ENCODE measurements at regions not wholly inside any gene's neighbourhood (a gene's known extent, or its start where the extent isn't known, plus 50 kb on each side); places are given as distances from the start of the nearest gene placed in this dataset.

- Histone ChIP-seq H3K36me3 (replicated peaks in 1 of 2) (no peaks in the 10 kb centered on the region), H3K4me1 (replicated peaks in 1 of 2) (no peaks in the 10 kb centered on the region), H3K27me3 (no peaks in the 10 kb centered on the region), H3K4me3 (no peak overlapping the region), H3K27ac (no peak overlapping the region), H3K9me3 (replicated peaks in 1 of 3) (no peaks in the 10 kb centered on the region)
- TF ChIP-seq POLR2A (IDR thresholded peaks at IDR 0.05) (no peak), CTCF (IDR thresholded peaks at IDR 0.05) (no peak)
- DNase-seq = no peak
- WGBS, 4 donors = 61 to 72% (median 64%) methylated on average over 2 of the region's 2 CpGs
- intact Hi-C loops (cut with DNase I) = no loop called here
Observed at GRCh38 chr2:377414-377813, 89.5 kb upstream of the ALKAL2 start.

- intact Hi-C loops (cut with DNase I) = no loop called here
- TF ChIP-seq POLR2A (IDR thresholded peaks at IDR 0.05) (no peak), CTCF (IDR thresholded peaks at IDR 0.05) (no peak)
- H3K27ac ChIP-seq = peak overlapping the region in 2 of 5 donors; percentile 38 to 58
- H3K4me1 ChIP-seq (replicated peaks in 1 of 2) = no peaks in the 10 kb centered on the region
- no peaks in the 10 kb centered on the region for H3K36me3 ChIP-seq (replicated peaks in 1 of 2)
- H3K27me3 ChIP-seq = no peaks in the 10 kb centered on the region
- DNase-seq = no peak
- no peak overlapping the region for H3K4me3 ChIP-seq
- no peaks in the 10 kb centered on the region for H3K9me3 ChIP-seq (replicated peaks in 1 of 3)
- WGBS, 4 donors = 48 to 57% (median 53%) methylated on average over 3 of the region's 3 CpGs
Observed at GRCh38 chr2:375956-376307, 88.0 kb upstream of the ALKAL2 start.

- WGBS, 4 donors = 44 to 65% (median 47%) methylated on average over 9 of the region's 9 CpGs
- no peak for DNase-seq
- Histone ChIP-seq H3K27me3 (no peaks in the 10 kb centered on the region), H3K27ac (peak overlapping the region in 2 of 5 donors; percentile 38 to 58), H3K36me3 (replicated peaks in 1 of 2) (no peaks in the 10 kb centered on the region), H3K4me1 (replicated peaks in 1 of 2) (no peaks in the 10 kb centered on the region), H3K4me3 (no peak overlapping the region), H3K9me3 (replicated peaks in 1 of 3) (no peaks in the 10 kb centered on the region)
- intact Hi-C loops (cut with DNase I) = no loop called here
- TF ChIP-seq POLR2A (IDR thresholded peaks at IDR 0.05) (no peak), CTCF (IDR thresholded peaks at IDR 0.05) (no peak)
Observed at GRCh38 chr2:375270-375955, 87.5 kb upstream of the ALKAL2 start.

GRCh38 chr2:368386-368785 is 80.5 kb upstream of the ALKAL2 start:
- Histone ChIP-seq H3K27me3 (no peaks in the 10 kb centered on the region), H3K9me3 (replicated peaks in 1 of 3) (no peaks in the 10 kb centered on the region), H3K36me3 (replicated peaks in 1 of 2) (no peaks in the 10 kb centered on the region), H3K27ac (no peak overlapping the region), H3K4me1 (replicated peaks in 1 of 2) (no peaks in the 10 kb centered on the region), H3K4me3 (no peak overlapping the region)
- TF ChIP-seq POLR2A (IDR thresholded peaks at IDR 0.05) = no peak
- no peak for TF ChIP-seq CTCF (IDR thresholded peaks at IDR 0.05)
- DNase-seq = no peak
- intact Hi-C loops (cut with DNase I) = no loop called here
- WGBS, 4 donors = 43 to 59% (median 50%) methylated on average over 5 of the region's 5 CpGs
